Left ventricle myocardium inferior (tissue), 1 donor: ENCODE measurements at regions not wholly inside any gene's neighbourhood (a gene's known extent, or its start where the extent isn't known, plus 50 kb on each side); places are given as distances from the start of the nearest gene placed in this dataset.

Source experiments
- DNase-seq: peaks from one replicate; pipeline ENCODE4 v3.0.0-alpha.2; 2020
- H3K27ac ChIP-seq: fragments of 200-600 bp; replicated peaks from 2 replicates; pipeline ENCODE4 v1.8.0; 2021
- H3K27me3 ChIP-seq: fragments of 200-600 bp; 2 replicates; pipeline ENCODE4 v1.8.0; 2021; ENCODE audit warnings: low read depth
- H3K36me3 ChIP-seq: fragments of 200-600 bp; 2 replicates; pipeline ENCODE4 v1.8.0; 2021
- H3K4me1 ChIP-seq: fragments of 200-600 bp; 2 replicates; pipeline ENCODE4 v1.8.0; 2021
- H3K4me3 ChIP-seq: fragments of 200-600 bp; 2 replicates; pipeline ENCODE4 v1.8.0; 2021; ENCODE audit warnings: mild to moderate bottlenecking, moderate library complexity
- H3K9me3 ChIP-seq: fragments of 200-600 bp; replicated peaks from 2 replicates; pipeline ENCODE4 v1.8.0; 2021
- intact Hi-C: fragments of 100-400 bp; cut with micrococcal nuclease; formaldehyde crosslinking; loops from one replicate; pipeline ENCODE4 v1.11.0; 2022
- TF ChIP-seq, protein P1 (sequence below): fragments of 200-600 bp; IDR thresholded peaks from 2 replicates; pipeline ENCODE4 v1.8.0; 2021; ENCODE audit warnings: antibody characterized with exemption, mild to moderate bottlenecking, borderline replicate concordance
- donor health status: DM: no; HTN: yes; CAD: no; lungs with severe emphysema.

DNA sequence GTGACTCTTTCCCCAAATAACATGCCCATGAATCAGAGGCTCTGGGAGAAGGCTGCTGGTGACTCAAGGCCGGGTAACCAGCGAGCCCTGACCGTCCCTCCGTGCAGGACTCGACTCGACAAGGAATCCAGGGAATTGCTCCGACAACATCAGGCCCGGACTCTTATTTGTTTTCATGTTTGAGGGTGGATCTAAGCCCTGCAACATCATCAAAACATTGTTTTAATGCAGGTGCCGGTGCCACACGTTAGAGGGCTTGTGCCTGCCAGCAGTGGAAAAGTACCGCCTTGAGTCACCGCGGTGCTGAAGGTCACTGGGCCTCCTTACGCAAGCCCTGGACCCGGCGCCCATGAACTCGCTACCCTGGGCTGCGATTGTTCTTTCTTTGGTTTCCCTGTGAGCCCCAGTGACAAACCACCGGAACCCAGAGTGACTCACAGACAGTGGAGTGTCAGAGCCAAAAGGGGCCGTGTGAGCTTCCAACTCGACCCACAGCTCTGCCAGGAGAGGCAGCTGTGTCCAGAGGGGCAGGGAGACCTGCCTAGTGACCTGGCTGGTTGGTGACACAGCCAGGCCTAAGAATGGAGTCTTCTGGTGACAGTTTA, 139.4 kb upstream of the SHH start:
- Histone ChIP-seq H3K27ac (no peak overlapping the region), H3K4me1 (no peaks in the 10 kb centered on the region), H3K9me3 (no peaks in the 10 kb centered on the region), H3K36me3 (no peaks in the 10 kb centered on the region), H3K27me3 (peaks cover 65% of the 10 kb centered on the region), H3K4me3 (no peak overlapping the region)
- no peak for DNase-seq
- TF ChIP-seq, protein P1, sequence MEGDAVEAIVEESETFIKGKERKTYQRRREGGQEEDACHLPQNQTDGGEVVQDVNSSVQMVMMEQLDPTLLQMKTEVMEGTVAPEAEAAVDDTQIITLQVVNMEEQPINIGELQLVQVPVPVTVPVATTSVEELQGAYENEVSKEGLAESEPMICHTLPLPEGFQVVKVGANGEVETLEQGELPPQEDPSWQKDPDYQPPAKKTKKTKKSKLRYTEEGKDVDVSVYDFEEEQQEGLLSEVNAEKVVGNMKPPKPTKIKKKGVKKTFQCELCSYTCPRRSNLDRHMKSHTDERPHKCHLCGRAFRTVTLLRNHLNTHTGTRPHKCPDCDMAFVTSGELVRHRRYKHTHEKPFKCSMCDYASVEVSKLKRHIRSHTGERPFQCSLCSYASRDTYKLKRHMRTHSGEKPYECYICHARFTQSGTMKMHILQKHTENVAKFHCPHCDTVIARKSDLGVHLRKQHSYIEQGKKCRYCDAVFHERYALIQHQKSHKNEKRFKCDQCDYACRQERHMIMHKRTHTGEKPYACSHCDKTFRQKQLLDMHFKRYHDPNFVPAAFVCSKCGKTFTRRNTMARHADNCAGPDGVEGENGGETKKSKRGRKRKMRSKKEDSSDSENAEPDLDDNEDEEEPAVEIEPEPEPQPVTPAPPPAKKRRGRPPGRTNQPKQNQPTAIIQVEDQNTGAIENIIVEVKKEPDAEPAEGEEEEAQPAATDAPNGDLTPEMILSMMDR: no peak
- intact Hi-C loops: no loop called here

DNA sequence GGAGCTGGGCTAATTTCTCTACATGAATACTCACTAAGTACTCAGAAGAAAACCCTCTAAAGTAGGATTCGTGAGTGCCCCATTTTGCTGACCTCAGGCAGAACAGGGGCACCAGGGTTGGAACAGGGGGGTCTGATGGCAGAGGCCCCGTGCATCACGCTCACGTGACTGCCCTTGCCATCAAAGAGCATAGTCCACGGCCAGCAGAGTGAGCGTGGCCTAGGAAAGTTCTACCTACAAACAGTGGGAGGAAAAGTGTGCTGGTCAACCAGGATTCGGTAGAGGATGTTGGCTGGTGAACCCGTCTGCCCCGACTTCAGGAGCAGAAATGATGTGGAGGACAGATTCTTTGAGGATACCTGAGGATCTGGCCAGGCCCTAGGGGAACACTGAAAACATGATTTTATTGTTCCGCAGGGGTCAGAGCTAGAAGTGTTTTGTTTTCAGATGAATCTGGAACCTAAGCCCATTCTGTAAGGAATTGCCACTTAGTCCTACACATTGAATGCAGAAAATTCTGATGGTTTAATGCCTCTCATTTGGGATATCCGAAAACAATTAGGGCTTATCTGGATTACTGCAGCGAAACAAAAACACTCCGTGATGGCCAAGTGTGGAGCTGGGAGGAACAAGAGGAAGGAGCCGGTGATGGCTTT, 138.8 kb upstream of the SHH start:
- intact Hi-C loops: no loop called here
- TF ChIP-seq, protein P1: no peak

DNA sequence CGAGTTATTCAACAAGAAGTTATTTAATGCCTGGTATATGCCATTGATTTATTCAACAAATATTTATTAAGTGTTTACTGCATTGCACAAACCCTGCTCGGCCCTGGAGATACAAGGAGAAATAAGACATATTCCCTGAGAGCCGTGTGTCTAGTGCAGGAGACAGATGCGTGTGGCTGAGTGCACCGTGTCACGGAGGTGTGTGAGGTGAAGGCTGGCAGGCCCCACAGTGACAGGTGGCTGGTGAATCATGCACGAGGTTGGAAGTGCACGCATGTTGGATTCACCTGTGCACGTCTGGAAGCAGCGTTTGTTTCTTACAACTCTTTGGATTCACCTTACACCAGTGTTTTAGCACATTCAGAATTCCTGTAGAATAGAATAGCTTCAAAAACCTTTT, 136.6 kb upstream of the SHH start:
- no peak for DNase-seq
- no peak overlapping the region for H3K4me3 ChIP-seq
- H3K36me3 ChIP-seq: no peaks in the 10 kb centered on the region
- H3K27ac ChIP-seq: no peak overlapping the region
- H3K9me3 ChIP-seq: no peaks in the 10 kb centered on the region
- peaks cover 71% of the 10 kb centered on the region for H3K27me3 ChIP-seq
- H3K4me1 ChIP-seq: no peaks in the 10 kb centered on the region
- intact Hi-C loops: no loop called here
- TF ChIP-seq, protein P1: no peak

More for the DNA sequence above, 138.8 kb upstream of the SHH start:
- Histone ChIP-seq H3K9me3 (no peaks in the 10 kb centered on the region), H3K4me1 (no peaks in the 10 kb centered on the region), H3K27me3 (peaks cover 65% of the 10 kb centered on the region), H3K4me3 (no peak overlapping the region), H3K36me3 (no peaks in the 10 kb centered on the region), H3K27ac (no peak overlapping the region)
- no peak for DNase-seq

DNA sequence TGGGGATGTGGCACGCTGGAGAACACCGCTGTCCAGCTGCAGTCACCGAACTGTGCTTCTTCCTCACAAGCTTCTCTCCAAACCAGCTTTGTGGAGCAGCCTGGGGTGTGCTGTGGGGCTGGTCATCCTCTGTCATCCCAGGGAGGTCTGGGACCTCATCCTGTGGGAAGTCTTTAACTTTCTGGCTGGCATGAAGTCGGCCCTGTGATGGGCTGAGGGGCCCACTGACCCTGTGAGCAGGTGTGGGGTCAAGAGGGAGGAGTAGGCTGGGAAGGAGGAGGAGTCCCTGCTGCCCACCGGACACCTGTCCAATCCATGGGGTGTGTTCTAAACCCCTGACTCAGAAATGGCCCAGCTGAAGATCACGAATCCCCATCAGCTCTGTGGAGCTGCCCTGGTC, 136.2 kb upstream of the SHH start:
- H3K27me3 ChIP-seq: peaks cover 68% of the 10 kb centered on the region
- no peaks in the 10 kb centered on the region for H3K9me3 ChIP-seq
- intact Hi-C loops: no loop called here
- H3K27ac ChIP-seq: no peak overlapping the region
- DNase-seq: no peak
- no peaks in the 10 kb centered on the region for H3K4me1 ChIP-seq
- H3K4me3 ChIP-seq: no peak overlapping the region
- TF ChIP-seq, protein P1: no peak
- H3K36me3 ChIP-seq: no peaks in the 10 kb centered on the region

DNA sequence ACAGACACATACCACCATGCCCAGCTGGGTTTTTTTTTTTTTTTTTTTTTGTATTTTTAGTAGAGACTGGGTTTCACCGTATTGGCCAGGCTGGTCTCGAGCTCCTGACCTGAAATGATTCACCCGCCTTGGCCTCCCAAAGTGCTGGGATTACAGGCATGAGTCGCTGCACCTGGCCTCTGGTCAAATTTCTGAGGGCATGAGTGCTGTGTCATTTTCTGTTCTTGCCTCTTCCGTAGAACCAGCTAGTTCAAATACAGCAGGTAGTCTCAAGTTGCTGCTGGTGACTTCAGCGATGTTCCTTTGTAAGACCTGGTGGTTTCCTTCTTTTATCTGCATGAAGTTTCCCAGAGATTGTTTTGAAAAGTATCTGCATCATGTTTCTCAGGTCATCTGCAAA, 134.8 kb upstream of the SHH start:
- intact Hi-C loops: no loop called here
- TF ChIP-seq, protein P1: no peak
- no peak for DNase-seq
- Histone ChIP-seq H3K4me1 (no peaks in the 10 kb centered on the region), H3K36me3 (no peaks in the 10 kb centered on the region), H3K4me3 (no peak overlapping the region), H3K27ac (no peak overlapping the region), H3K9me3 (no peaks in the 10 kb centered on the region), H3K27me3 (peaks cover 66% of the 10 kb centered on the region)
